IMR-90 (cell line): ENCODE measurements at regions not wholly inside any gene's neighbourhood (a gene's known extent, or its start where the extent isn't known, plus 50 kb on each side); places are given as distances from the start of the nearest gene placed in this dataset.
"Not testable (repeated sequence)": the region's sequence is repeated elsewhere in the genome, so short reads cannot be mapped to it uniquely, and the experiment has no call there.

ENCODE experiments used
- ATAC-seq: fragments of 200-7000 bp; cut with Tn5 transposase; 2 replicates; pipeline ENCODE4 v1.9.1; 2020; ENCODE audit warnings: low read depth, mild to moderate bottlenecking, moderate library complexity
- BruUV-seq: library from RNA; stranded (reverse); fragments of 400-500 nt; replicated peaks from 2 replicates; lab custom pipeline; 2021; lab: Mats Ljungman, UMichigan
- CTCF ChIA-PET: fragments of 300-600 bp; formaldehyde crosslinking; extraction: SDS; loops from one replicate; lab custom pipeline; 2021; ENCODE audit warnings: antibody characterized with exemption; lab: Yijun Ruan, JAX
- POLR2A ChIA-PET: fragments of 300-600 bp; sonication (Branson Sonifier 250); formaldehyde crosslinking; loops from one replicate; lab custom pipeline; 2022; ENCODE audit warnings: antibody characterized with exemption; ENCODE audit not compliant: unreplicated experiment; lab: Charles Lee
- DNase-seq: peaks from one replicate; pipeline ENCODE4 v3.0.0; 2013
- H2AFZ ChIP-seq: replicated peaks from 2 replicates; pipeline ENCODE3; 2013; ENCODE audit warnings: low read length, mild to moderate bottlenecking; ENCODE audit not compliant: poor library complexity
- H2AK5ac ChIP-seq: 2 replicates; pipeline ENCODE4 v1.6.1; 2013; ENCODE audit warnings: low read depth, low read length, inconsistent platforms
- H2AK9ac ChIP-seq: replicated peaks from 2 replicates; pipeline ENCODE3; 2013; ENCODE audit warnings: mild to moderate bottlenecking, low read depth, low read length, moderate library complexity; ENCODE audit not compliant: poor library complexity
- H2BK120ac ChIP-seq: 2 replicates; pipeline ENCODE4 v1.6.1; 2013; ENCODE audit warnings: low read depth, low read length, inconsistent platforms
- H2BK15ac ChIP-seq: 3 replicates; pipeline ENCODE4 v1.6.1; 2013; ENCODE audit warnings: low read depth, low read length, inconsistent platforms
- H2BK20ac ChIP-seq: 2 replicates; pipeline ENCODE4 v1.6.1; 2013; ENCODE audit warnings: low read depth, mild to moderate bottlenecking, inconsistent platforms, low read length, moderate library complexity
- H2BK5ac ChIP-seq: 2 replicates; pipeline ENCODE4 v1.6.1; 2013; ENCODE audit warnings: mild to moderate bottlenecking, low read depth, low read length, inconsistent platforms; ENCODE audit not compliant: poor library complexity, severe bottlenecking
- H3K14ac ChIP-seq: replicated peaks from 2 replicates; pipeline ENCODE4 v1.6.1; 2013; ENCODE audit warnings: low read depth, low read length, inconsistent platforms
- H3K18ac ChIP-seq: 2 replicates; pipeline ENCODE4 v1.6.1; 2013; ENCODE audit warnings: low read depth, low read length, control low read depth
- H3K23ac ChIP-seq: 2 replicates; pipeline ENCODE4 v1.6.1; 2013; ENCODE audit warnings: low read depth, low read length, inconsistent platforms
- H3K27ac ChIP-seq: 2 replicates; pipeline ENCODE4 v1.5.1; 2013; ENCODE audit warnings: mild to moderate bottlenecking, control low read depth, low read length; ENCODE audit not compliant: insufficient read depth
- H3K27me3 ChIP-seq: 2 replicates; pipeline ENCODE4 v1.6.1; 2013; ENCODE audit warnings: low read length; ENCODE audit not compliant: control insufficient read depth, insufficient read depth
- H3K36me3 ChIP-seq: 2 replicates; pipeline ENCODE4 v1.6.1; 2013; ENCODE audit warnings: low read length, mixed read lengths; ENCODE audit not compliant: control insufficient read depth, insufficient read depth
- H3K4ac ChIP-seq: 2 replicates; pipeline ENCODE4 v1.6.1; 2013; ENCODE audit warnings: low read depth, low read length, inconsistent platforms
- H3K4me1 ChIP-seq: 2 replicates; pipeline ENCODE4 v1.6.1; 2013; ENCODE audit warnings: low read length, mixed read lengths; ENCODE audit not compliant: control insufficient read depth, insufficient read depth
- H3K4me2 ChIP-seq: 2 replicates; pipeline ENCODE4 v1.6.1; 2013; ENCODE audit warnings: low read depth, mild to moderate bottlenecking, control low read depth, low read length, moderate library complexity
- H3K4me3 ChIP-seq: 2 replicates; pipeline ENCODE4 v1.5.1; 2013; ENCODE audit warnings: low read depth, mild to moderate bottlenecking, control low read depth, low read length, moderate library complexity; ENCODE audit not compliant: insufficient read depth
- H3K56ac ChIP-seq: 2 replicates; pipeline ENCODE4 v1.6.1; 2013; ENCODE audit warnings: low read length, inconsistent platforms; ENCODE audit not compliant: insufficient read depth; ENCODE audit errors: extremely low read depth
- H3K79me1 ChIP-seq, 2 experiments: 2 replicates each; pipeline ENCODE4 v1.6.1; 2013; ENCODE audit warnings: low read length in 2 of 2, inconsistent platforms in 1 of 2, low read depth in 1 of 2
- H3K9ac ChIP-seq: 2 replicates; pipeline ENCODE4 v1.6.1; 2013; ENCODE audit warnings: low read depth, low read length, control low read depth
- H3K9me1 ChIP-seq: 2 replicates; pipeline ENCODE4 v1.6.1; 2013; ENCODE audit warnings: low read length, inconsistent platforms; ENCODE audit not compliant: insufficient read depth
- H3K9me3 ChIP-seq: 2 replicates; pipeline ENCODE4 v1.6.1; 2013; ENCODE audit warnings: low read length; ENCODE audit not compliant: control insufficient read depth, insufficient read depth
- H4K20me1 ChIP-seq: 2 replicates; pipeline ENCODE4 v1.6.1; 2013; ENCODE audit warnings: low read length, inconsistent platforms; ENCODE audit not compliant: insufficient read depth
- H4K5ac ChIP-seq: 2 replicates; pipeline ENCODE4 v1.6.1; 2013; ENCODE audit warnings: mild to moderate bottlenecking, low read depth, low read length, control low read depth
- H4K8ac ChIP-seq, 2 experiments: 2 replicates each; pipeline ENCODE4 v1.6.1; 2013; ENCODE audit warnings: low read depth in 2 of 2, low read length in 2 of 2, control low read depth in 1 of 2, inconsistent platforms in 1 of 2
- H4K91ac ChIP-seq: 2 replicates; pipeline ENCODE4 v1.6.1; 2013; ENCODE audit warnings: low read depth, low read length, inconsistent platforms; ENCODE audit not compliant: insufficient read depth
- WGBS, 2 experiments: methylation state at CpG; one replicate each; pipeline versions ENCODE4 v1.1.5 to v1.1.7; 2013; ENCODE audit warnings: missing lambda C conversion rate in 2 of 2; ENCODE audit not compliant: insufficient read length in 1 of 2; ENCODE audit errors: extremely low coverage in 2 of 2; 5-methylcytosine and 5-hydroxymethylcytosine counted together
- dilution Hi-C: fragments of 300-500 bp; cut with HindIII; formaldehyde crosslinking; loops from one replicate; pipeline ENCODE4 v1.14.3; 2018; ENCODE audit warnings: low sequenced_read_pairs; ENCODE audit not compliant: unreplicated experiment
- in situ Hi-C: fragments of 300-500 bp; cut with MboI; formaldehyde crosslinking; loops from 3 replicates; pipeline ENCODE4 v1.14.3; 2019; ENCODE audit warnings: low sequenced_read_pairs, inconsistent platforms, mixed read lengths
- intact Hi-C: fragments of 100-400 bp; cut with micrococcal nuclease; formaldehyde crosslinking; loops from 2 replicates; pipeline ENCODE4 v1.10.0; 2022

DNA sequence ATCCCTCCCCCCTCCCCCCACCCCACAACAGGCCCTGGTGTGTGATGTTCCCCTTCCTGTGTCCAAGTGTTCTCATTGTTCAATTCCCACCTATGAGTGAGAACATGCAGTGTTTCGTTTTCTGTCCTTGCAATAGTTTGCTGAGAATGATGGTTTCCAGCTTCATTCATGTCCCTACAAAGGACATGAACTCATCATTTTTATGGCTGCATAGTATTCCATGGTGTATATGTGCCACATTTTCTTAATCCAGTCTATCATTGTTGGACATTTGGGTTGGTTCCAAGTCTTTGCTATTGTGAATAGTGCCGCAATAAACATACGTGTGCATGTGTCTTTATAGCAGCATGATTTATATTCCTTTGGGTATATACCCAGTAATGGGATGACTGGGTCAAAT, 69.9 kb upstream of the GOLGA8B start:
- BruUV-seq, DNase-seq, H3K79me1 ChIP-seq, H3K4me1 ChIP-seq, intact Hi-C loops, H3K27ac ChIP-seq, H3K27me3 ChIP-seq, H2BK5ac ChIP-seq, H2AK5ac ChIP-seq, H4K91ac ChIP-seq, H3K56ac ChIP-seq, H3K18ac ChIP-seq, H2AFZ ChIP-seq, H4K5ac ChIP-seq, H2BK15ac ChIP-seq, in situ Hi-C loops, H3K9me1 ChIP-seq, POLR2A ChIA-PET, H3K14ac ChIP-seq, H3K36me3 ChIP-seq, H4K20me1 ChIP-seq, ATAC-seq, CTCF ChIA-PET, H3K4ac ChIP-seq, H3K9me3 ChIP-seq, H4K8ac ChIP-seq, H3K4me2 ChIP-seq, H2AK9ac ChIP-seq, H3K4me3 ChIP-seq, H2BK20ac ChIP-seq, H3K23ac ChIP-seq, H2BK120ac ChIP-seq, H3K9ac ChIP-seq, dilution Hi-C loops: not testable (repeated sequence)
- no CpG with 5 or more reads among the region's 3 CpGs for WGBS, 2 experiments
